ENCODE measurements at regions not wholly inside any gene's neighbourhood (a gene's known extent, or its start where the extent isn't known, plus 50 kb on each side); places are given as distances from the start of the nearest gene placed in this dataset.

DNA sequence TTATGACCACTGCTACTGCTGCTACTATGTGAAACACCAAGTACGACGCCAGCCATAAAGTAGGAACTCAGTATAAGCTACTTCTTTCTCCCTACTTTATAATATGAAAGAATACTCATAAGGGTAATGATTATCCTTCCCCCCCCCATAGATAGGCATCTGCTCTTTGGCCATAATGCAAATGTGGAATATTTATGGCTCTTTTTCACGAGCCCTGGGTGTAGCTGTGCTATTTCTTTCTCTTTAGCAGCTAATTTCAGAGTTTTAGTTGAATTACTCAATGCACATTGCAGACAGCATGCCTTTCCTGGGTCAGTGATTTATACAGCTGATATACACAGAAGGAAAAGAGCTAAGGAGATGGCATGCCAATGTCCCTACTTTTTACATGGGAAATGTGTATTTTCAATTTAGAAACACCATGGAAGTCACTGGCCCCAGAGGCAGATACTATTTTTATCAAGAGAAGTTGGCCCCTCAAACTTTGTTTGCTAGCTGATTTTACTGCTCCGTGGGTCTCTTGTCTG lies 234.1 kb upstream of the KIAA1217 start (continued):
- TF ChIP-seq, protein P1, sequence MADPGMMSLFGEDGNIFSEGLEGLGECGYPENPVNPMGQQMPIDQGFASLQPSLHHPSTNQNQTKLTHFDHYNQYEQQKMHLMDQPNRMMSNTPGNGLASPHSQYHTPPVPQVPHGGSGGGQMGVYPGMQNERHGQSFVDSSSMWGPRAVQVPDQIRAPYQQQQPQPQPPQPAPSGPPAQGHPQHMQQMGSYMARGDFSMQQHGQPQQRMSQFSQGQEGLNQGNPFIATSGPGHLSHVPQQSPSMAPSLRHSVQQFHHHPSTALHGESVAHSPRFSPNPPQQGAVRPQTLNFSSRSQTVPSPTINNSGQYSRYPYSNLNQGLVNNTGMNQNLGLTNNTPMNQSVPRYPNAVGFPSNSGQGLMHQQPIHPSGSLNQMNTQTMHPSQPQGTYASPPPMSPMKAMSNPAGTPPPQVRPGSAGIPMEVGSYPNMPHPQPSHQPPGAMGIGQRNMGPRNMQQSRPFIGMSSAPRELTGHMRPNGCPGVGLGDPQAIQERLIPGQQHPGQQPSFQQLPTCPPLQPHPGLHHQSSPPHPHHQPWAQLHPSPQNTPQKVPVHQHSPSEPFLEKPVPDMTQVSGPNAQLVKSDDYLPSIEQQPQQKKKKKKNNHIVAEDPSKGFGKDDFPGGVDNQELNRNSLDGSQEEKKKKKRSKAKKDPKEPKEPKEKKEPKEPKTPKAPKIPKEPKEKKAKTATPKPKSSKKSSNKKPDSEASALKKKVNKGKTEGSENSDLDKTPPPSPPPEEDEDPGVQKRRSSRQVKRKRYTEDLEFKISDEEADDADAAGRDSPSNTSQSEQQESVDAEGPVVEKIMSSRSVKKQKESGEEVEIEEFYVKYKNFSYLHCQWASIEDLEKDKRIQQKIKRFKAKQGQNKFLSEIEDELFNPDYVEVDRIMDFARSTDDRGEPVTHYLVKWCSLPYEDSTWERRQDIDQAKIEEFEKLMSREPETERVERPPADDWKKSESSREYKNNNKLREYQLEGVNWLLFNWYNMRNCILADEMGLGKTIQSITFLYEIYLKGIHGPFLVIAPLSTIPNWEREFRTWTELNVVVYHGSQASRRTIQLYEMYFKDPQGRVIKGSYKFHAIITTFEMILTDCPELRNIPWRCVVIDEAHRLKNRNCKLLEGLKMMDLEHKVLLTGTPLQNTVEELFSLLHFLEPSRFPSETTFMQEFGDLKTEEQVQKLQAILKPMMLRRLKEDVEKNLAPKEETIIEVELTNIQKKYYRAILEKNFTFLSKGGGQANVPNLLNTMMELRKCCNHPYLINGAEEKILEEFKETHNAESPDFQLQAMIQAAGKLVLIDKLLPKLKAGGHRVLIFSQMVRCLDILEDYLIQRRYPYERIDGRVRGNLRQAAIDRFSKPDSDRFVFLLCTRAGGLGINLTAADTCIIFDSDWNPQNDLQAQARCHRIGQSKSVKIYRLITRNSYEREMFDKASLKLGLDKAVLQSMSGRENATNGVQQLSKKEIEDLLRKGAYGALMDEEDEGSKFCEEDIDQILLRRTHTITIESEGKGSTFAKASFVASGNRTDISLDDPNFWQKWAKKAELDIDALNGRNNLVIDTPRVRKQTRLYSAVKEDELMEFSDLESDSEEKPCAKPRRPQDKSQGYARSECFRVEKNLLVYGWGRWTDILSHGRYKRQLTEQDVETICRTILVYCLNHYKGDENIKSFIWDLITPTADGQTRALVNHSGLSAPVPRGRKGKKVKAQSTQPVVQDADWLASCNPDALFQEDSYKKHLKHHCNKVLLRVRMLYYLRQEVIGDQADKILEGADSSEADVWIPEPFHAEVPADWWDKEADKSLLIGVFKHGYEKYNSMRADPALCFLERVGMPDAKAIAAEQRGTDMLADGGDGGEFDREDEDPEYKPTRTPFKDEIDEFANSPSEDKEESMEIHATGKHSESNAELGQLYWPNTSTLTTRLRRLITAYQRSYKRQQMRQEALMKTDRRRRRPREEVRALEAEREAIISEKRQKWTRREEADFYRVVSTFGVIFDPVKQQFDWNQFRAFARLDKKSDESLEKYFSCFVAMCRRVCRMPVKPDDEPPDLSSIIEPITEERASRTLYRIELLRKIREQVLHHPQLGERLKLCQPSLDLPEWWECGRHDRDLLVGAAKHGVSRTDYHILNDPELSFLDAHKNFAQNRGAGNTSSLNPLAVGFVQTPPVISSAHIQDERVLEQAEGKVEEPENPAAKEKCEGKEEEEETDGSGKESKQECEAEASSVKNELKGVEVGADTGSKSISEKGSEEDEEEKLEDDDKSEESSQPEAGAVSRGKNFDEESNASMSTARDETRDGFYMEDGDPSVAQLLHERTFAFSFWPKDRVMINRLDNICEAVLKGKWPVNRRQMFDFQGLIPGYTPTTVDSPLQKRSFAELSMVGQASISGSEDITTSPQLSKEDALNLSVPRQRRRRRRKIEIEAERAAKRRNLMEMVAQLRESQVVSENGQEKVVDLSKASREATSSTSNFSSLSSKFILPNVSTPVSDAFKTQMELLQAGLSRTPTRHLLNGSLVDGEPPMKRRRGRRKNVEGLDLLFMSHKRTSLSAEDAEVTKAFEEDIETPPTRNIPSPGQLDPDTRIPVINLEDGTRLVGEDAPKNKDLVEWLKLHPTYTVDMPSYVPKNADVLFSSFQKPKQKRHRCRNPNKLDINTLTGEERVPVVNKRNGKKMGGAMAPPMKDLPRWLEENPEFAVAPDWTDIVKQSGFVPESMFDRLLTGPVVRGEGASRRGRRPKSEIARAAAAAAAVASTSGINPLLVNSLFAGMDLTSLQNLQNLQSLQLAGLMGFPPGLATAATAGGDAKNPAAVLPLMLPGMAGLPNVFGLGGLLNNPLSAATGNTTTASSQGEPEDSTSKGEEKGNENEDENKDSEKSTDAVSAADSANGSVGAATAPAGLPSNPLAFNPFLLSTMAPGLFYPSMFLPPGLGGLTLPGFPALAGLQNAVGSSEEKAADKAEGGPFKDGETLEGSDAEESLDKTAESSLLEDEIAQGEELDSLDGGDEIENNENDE (IDR thresholded peaks at IDR 0.05; ENCODE audit: insufficient replicate concordance, low read length), result no peak
- no peak for TF ChIP-seq CBX5 (IDR thresholded peaks at IDR 0.05; ENCODE audit: low read depth, low read length)
- TF ChIP-seq, protein P2, sequence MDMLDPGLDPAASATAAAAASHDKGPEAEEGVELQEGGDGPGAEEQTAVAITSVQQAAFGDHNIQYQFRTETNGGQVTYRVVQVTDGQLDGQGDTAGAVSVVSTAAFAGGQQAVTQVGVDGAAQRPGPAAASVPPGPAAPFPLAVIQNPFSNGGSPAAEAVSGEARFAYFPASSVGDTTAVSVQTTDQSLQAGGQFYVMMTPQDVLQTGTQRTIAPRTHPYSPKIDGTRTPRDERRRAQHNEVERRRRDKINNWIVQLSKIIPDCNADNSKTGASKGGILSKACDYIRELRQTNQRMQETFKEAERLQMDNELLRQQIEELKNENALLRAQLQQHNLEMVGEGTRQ (IDR thresholded peaks at IDR 0.05; ENCODE audit: low read length), result no peak
- TF ChIP-seq SP1 (IDR thresholded peaks at IDR 0.05; ENCODE audit: low read depth, low read length), result no peak
- TF ChIP-seq KDM4A (IDR thresholded peaks at IDR 0.05; ENCODE audit: low read depth, low read length, severe bottlenecking), result no peak
- no peak for TF ChIP-seq ASH2L (IDR thresholded peaks at IDR 0.05; ENCODE audit: low read length)
- no peak for TF ChIP-seq TBP (IDR thresholded peaks at IDR 0.05; ENCODE audit: low read depth, low read length)
- no peak for TF ChIP-seq TCF12 (IDR thresholded peaks at IDR 0.05; ENCODE audit: low read depth, low read length)
- TF ChIP-seq PHF8 (conservative IDR thresholded peaks at IDR 0.05; ENCODE audit: low read depth, low read length), result no peak
- TF ChIP-seq EGR1 (IDR thresholded peaks at IDR 0.05; ENCODE audit: borderline replicate concordance, low read depth, low read length), result no peak
